PC-3 (cell line): ENCODE measurements at regions not wholly inside any gene's neighbourhood (a gene's known extent, or its start where the extent isn't known, plus 50 kb on each side); places are given as distances from the start of the nearest gene placed in this dataset.

Source experiments
- CTCF ChIP-seq: fragments of 300-600 bp; sonication (generic); conservative IDR thresholded peaks from 2 replicates; pipeline ENCODE4 v1.5.1; 2017; ENCODE audit warnings: antibody characterized with exemption, low read depth, mild to moderate bottlenecking, low read length
- EZH2phosphoT487 ChIP-seq: fragments of 300-600 bp; sonication (generic); IDR thresholded peaks from 2 replicates; pipeline ENCODE4 v1.6.1; 2018; ENCODE audit warnings: mild to moderate bottlenecking, antibody characterized with exemption, low read length, borderline replicate concordance

GRCh38 chr18:55658598-55658997 is 70.6 kb upstream of the TCF4 start:
- TF ChIP-seq CTCF (no peak), EZH2phosphoT487 (no peak)
